Naive thymus-derived CD4-positive, alpha-beta T cell (primary cell): ENCODE measurements at regions not wholly inside any gene's neighbourhood (a gene's known extent, or its start where the extent isn't known, plus 50 kb on each side); places are given as distances from the start of the nearest gene placed in this dataset.

Experiments used
- ATAC-seq: fragments of 150-1000 bp; cut with Tn5 transposase; 2 replicates; pipeline ENCODE4 v1.10.0; 2021; ENCODE audit warnings: mild to moderate bottlenecking, moderate library complexity
- CTCF ChIA-PET: fragments of 350-600 bp; sonication (Branson Sonifier 250); formaldehyde crosslinking; loops from one replicate; lab custom pipeline; 2021; ENCODE audit warnings: antibody characterized with exemption; lab: Charles Lee
- POLR2A ChIA-PET: fragments of 350-600 bp; sonication (Branson Sonifier 250); formaldehyde crosslinking; loops from one replicate; lab custom pipeline; 2021; ENCODE audit warnings: antibody characterized with exemption, inconsistent platforms; lab: Charles Lee
- DNase-seq, 9 donors: peaks; one replicate each; pipeline versions ENCODE4 v3.0.0 to v3.0.0-alpha.2; 2020 to 2022; ENCODE audit warnings: mixed read lengths in 1 of 9
- H3K27ac ChIP-seq: one replicate; pipeline ENCODE4 v1.7.0; 2013; ENCODE audit warnings: mild to moderate bottlenecking, low read depth, low read length, moderate library complexity
- H3K27me3 ChIP-seq, 2 donors: one replicate each; pipeline ENCODE4 v1.7.0; 2013; ENCODE audit warnings: low read length in 2 of 2, mild to moderate bottlenecking in 2 of 2, moderate library complexity in 2 of 2; ENCODE audit not compliant: control insufficient read depth in 2 of 2, insufficient read depth in 2 of 2
- H3K36me3 ChIP-seq, 3 experiments: 1 replicate in 2 of 3; 2 replicates in 1 of 3; pipeline ENCODE4 v1.7.0; 2013; ENCODE audit warnings: low read length in 3 of 3, mild to moderate bottlenecking in 3 of 3, moderate library complexity in 1 of 3; ENCODE audit not compliant: insufficient read depth in 3 of 3, control insufficient read depth in 2 of 3
- H3K4me1 ChIP-seq, 2 donors: one replicate each; pipeline ENCODE4 v1.7.0; 2013; ENCODE audit warnings: low read length in 2 of 2, mild to moderate bottlenecking in 2 of 2, moderate library complexity in 1 of 2; ENCODE audit not compliant: control insufficient read depth in 2 of 2, insufficient read depth in 2 of 2
- H3K4me3 ChIP-seq: 2 replicates; pipeline ENCODE4 v1.7.0; 2013; ENCODE audit warnings: mild to moderate bottlenecking, low read length
- H3K9me3 ChIP-seq, 3 experiments: 1 replicate in 2 of 3; 2 replicates in 1 of 3; pipeline ENCODE4 v1.7.0; 2013; ENCODE audit warnings: low read length in 3 of 3; ENCODE audit not compliant: control insufficient read depth in 2 of 3
- H3K27ac Mint-ChIP-seq, 9 donors: one replicate each; pipeline ENCODE4 v1.8.0; 2020 to 2022; ENCODE audit warnings: mixed read lengths in 9 of 9, mild to moderate bottlenecking in 8 of 9, moderate library complexity in 5 of 9, inconsistent platforms in 2 of 9
- H3K27me3 Mint-ChIP-seq, 5 donors: one replicate each; pipeline ENCODE4 v1.8.0; 2021 to 2022; ENCODE audit warnings: mixed read lengths in 5 of 5, mild to moderate bottlenecking in 1 of 5
- H3K36me3 Mint-ChIP-seq, 5 donors: one replicate each; pipeline ENCODE4 v1.8.0; 2020 to 2022; ENCODE audit warnings: mixed read lengths in 5 of 5, mild to moderate bottlenecking in 3 of 5, inconsistent platforms in 1 of 5
- H3K4me1 Mint-ChIP-seq, 7 donors: one replicate each; pipeline ENCODE4 v1.8.0; 2020 to 2022; ENCODE audit warnings: mixed read lengths in 7 of 7, mild to moderate bottlenecking in 3 of 7, inconsistent platforms in 1 of 7
- H3K4me3 Mint-ChIP-seq, 10 donors: one replicate each; pipeline ENCODE4 v1.8.0; 2020 to 2022; ENCODE audit warnings: mild to moderate bottlenecking in 10 of 10, mixed read lengths in 10 of 10, moderate library complexity in 6 of 10, inconsistent platforms in 2 of 10
- H3K9me3 Mint-ChIP-seq, 11 donors: one replicate each; pipeline ENCODE4 v1.8.0; 2020 to 2022; ENCODE audit warnings: mixed read lengths in 11 of 11, mild to moderate bottlenecking in 4 of 11, inconsistent platforms in 1 of 11, moderate library complexity in 1 of 11
- intact Hi-C, 2 donors: fragments of 100-400 bp; cut with micrococcal nuclease; formaldehyde crosslinking; loops; one replicate each; pipeline ENCODE4 v1.15.1; 2023

GRCh38 chr2:44109166-44109565 is 59.5 kb upstream of the PPM1B start:
- ChIA-PET POLR2A (no interaction called here), CTCF (no interaction called here)

GRCh38 chr2:44110444-44110843 is 58.2 kb upstream of the PPM1B start:
- H3K27me3 ChIP-seq, result no peaks in the 10 kb centered on the region
- CTCF ChIA-PET, result interaction anchor here (0.7 kb wide), 1 partner anchor 227 kb away, joined by 3 read pairs; no protein-coding TSS in a partner anchor
- H3K4me3 ChIP-seq, result no peak overlapping the region
- H3K36me3 Mint-ChIP-seq, result no peaks in the 10 kb centered on the region
- H3K4me1 Mint-ChIP-seq, result peaks cover 0 to 4% (median 0%) of the 10 kb centered on the region in 7 donors
- peaks cover 0 to 5% (median 4%) of the 10 kb centered on the region in 5 donors for H3K27me3 Mint-ChIP-seq
- no peaks in the 10 kb centered on the region for H3K4me1 ChIP-seq
- H3K27ac Mint-ChIP-seq, result no peak overlapping the region
- H3K9me3 Mint-ChIP-seq, result no peaks in the 10 kb centered on the region
- intact Hi-C loops, result no loop called here
- H3K9me3 ChIP-seq, result no peaks in the 10 kb centered on the region
- H3K36me3 ChIP-seq, result no peaks in the 10 kb centered on the region
- POLR2A ChIA-PET, result interaction anchor here (0.6 kb wide), 1 partner anchor 84 kb away, joined by 3 read pairs; no protein-coding TSS in a partner anchor
- no peak overlapping the region for H3K4me3 Mint-ChIP-seq
- H3K27ac ChIP-seq, result no peak overlapping the region
- ATAC-seq, result no peak
- DNase-seq, result no peak

More at GRCh38 chr2:44109166-44109565, 59.5 kb upstream of the PPM1B start:
- H3K9me3 ChIP-seq, result no peaks in the 10 kb centered on the region
- H3K4me3 ChIP-seq, result no peak overlapping the region
- H3K4me1 Mint-ChIP-seq, result peaks cover 0 to 10% (median 0%) of the 10 kb centered on the region in 7 donors
- peaks cover 0 to 5% (median 4%) of the 10 kb centered on the region in 5 donors for H3K27me3 Mint-ChIP-seq
- no peaks in the 10 kb centered on the region for H3K36me3 ChIP-seq
- no peaks in the 10 kb centered on the region for H3K9me3 Mint-ChIP-seq
- ATAC-seq (no peak), DNase-seq (no peak)
- H3K27ac ChIP-seq, result no peak overlapping the region
- H3K27ac Mint-ChIP-seq, result no peak overlapping the region
- no peak overlapping the region for H3K4me3 Mint-ChIP-seq
- intact Hi-C loops, result no loop called here
- no peaks in the 10 kb centered on the region for H3K27me3 ChIP-seq
- H3K36me3 Mint-ChIP-seq, result no peaks in the 10 kb centered on the region
- H3K4me1 ChIP-seq, result no peaks in the 10 kb centered on the region

- Mint-ChIP-seq H3K9me3 (no peaks in the 10 kb centered on the region), H3K27me3 (peaks cover 0 to 5% (median 4%) of the 10 kb centered on the region in 5 donors), H3K27ac (no peak overlapping the region), H3K4me3 (no peak overlapping the region), H3K4me1 (peaks cover 0 to 3% (median 0%) of the 10 kb centered on the region in 7 donors), H3K36me3 (no peaks in the 10 kb centered on the region)
- no peak for DNase-seq
- CTCF ChIA-PET, result no interaction called here
- Histone ChIP-seq H3K27me3 (no peaks in the 10 kb centered on the region), H3K9me3 (no peaks in the 10 kb centered on the region), H3K27ac (no peak overlapping the region), H3K36me3 (no peaks in the 10 kb centered on the region), H3K4me3 (no peak overlapping the region), H3K4me1 (no peaks in the 10 kb centered on the region)
- intact Hi-C loops, result no loop called here
- POLR2A ChIA-PET, result no interaction called here
- ATAC-seq, result no peak
Measured at GRCh38 chr2:44112096-44112495, 56.6 kb upstream of the PPM1B start.

GRCh38 chr2:44116319-44116718 is 52.4 kb upstream of the PPM1B start:
- CTCF ChIA-PET, result no interaction called here
- no peak overlapping the region for H3K27ac Mint-ChIP-seq

GRCh38 chr2:44118257-44118656 is 50.4 kb upstream of the PPM1B start:
- H3K4me1 Mint-ChIP-seq, result peaks cover 8 to 39% (median 20%) of the 10 kb centered on the region in 7 donors
- Histone ChIP-seq H3K4me3 (no peak overlapping the region), H3K4me1 (peaks cover 5 to 7% of the 10 kb centered on the region in 2 donors), H3K27me3 (no peaks in the 10 kb centered on the region), H3K9me3 (no peaks in the 10 kb centered on the region), H3K27ac (no peak overlapping the region), H3K36me3 (no peaks in the 10 kb centered on the region)
- DNase-seq (no peak), ATAC-seq (no peak)
- no peak overlapping the region for H3K4me3 Mint-ChIP-seq
- H3K36me3 Mint-ChIP-seq, result no peaks in the 10 kb centered on the region
- H3K9me3 Mint-ChIP-seq, result no peaks in the 10 kb centered on the region
- ChIA-PET POLR2A (interaction anchor here (2.7 kb wide), 1 partner anchor 50 kb away, joined by 16 read pairs; the partner anchor contains the start of gene PPM1B), CTCF (no interaction called here)
- H3K27me3 Mint-ChIP-seq, result peaks cover 0 to 6% (median 0%) of the 10 kb centered on the region in 5 donors
- intact Hi-C loops, result no loop called here
- peak overlapping the region in 1 of 9 donors; percentile 32 for H3K27ac Mint-ChIP-seq

More at GRCh38 chr2:44116319-44116718, 52.4 kb upstream of the PPM1B start:
- peaks cover 8 to 28% (median 12%) of the 10 kb centered on the region in 7 donors for H3K4me1 Mint-ChIP-seq
- ATAC-seq (no peak), DNase-seq (no peak)
- no peaks in the 10 kb centered on the region for H3K27me3 ChIP-seq
- POLR2A ChIA-PET, result interaction anchor here (1.1 kb wide), 1 partner anchor 52 kb away, joined by 4 read pairs; the partner anchor contains the start of gene PPM1B
- no peaks in the 10 kb centered on the region for H3K9me3 ChIP-seq
- no peaks in the 10 kb centered on the region for H3K36me3 ChIP-seq
- no peaks in the 10 kb centered on the region for H3K9me3 Mint-ChIP-seq
- H3K4me3 Mint-ChIP-seq, result no peak overlapping the region
- H3K4me3 ChIP-seq, result no peak overlapping the region
- peaks cover 5 to 7% of the 10 kb centered on the region in 2 donors for H3K4me1 ChIP-seq
- H3K36me3 Mint-ChIP-seq, result no peaks in the 10 kb centered on the region
- H3K27ac ChIP-seq, result no peak overlapping the region
- H3K27me3 Mint-ChIP-seq, result peaks cover 0 to 5% (median 0%) of the 10 kb centered on the region in 5 donors
- intact Hi-C loops, result no loop called here
